Panc1 (cell line): ENCODE measurements at regions not wholly inside any gene's neighbourhood (a gene's known extent, or its start where the extent isn't known, plus 50 kb on each side); places are given as distances from the start of the nearest gene placed in this dataset.

Experiments used
- ATAC-seq: fragments of 200-7000 bp; cut with Tn5 transposase; 2 replicates; pipeline ENCODE4 v1.9.1; 2020; ENCODE audit warnings: mild to moderate bottlenecking, moderate library complexity
- BruUV-seq: library from RNA; stranded (reverse); fragments of 400-500 nt; replicated peaks from 2 replicates; lab custom pipeline; 2021; lab: Mats Ljungman, UMichigan
- CTCF ChIA-PET: fragments of 300-600 bp; sonication (Branson Sonifier 250); formaldehyde crosslinking; loops from one replicate; lab custom pipeline; 2022; ENCODE audit warnings: antibody characterized with exemption; lab: Charles Lee
- POLR2A ChIA-PET: fragments of 300-600 bp; sonication (Branson Sonifier 250); formaldehyde crosslinking; loops from one replicate; lab custom pipeline; 2022; ENCODE audit warnings: antibody characterized with exemption; lab: Charles Lee
- DNase-seq: peaks from one replicate; pipeline ENCODE4 v3.0.0-alpha.2; 2010; ENCODE audit warnings: low read depth, low spot score
- H3K27ac ChIP-seq: 2 replicates; pipeline ENCODE4 v1.5.1; 2011; ENCODE audit warnings: mild to moderate bottlenecking, low read length, inconsistent platforms
- H3K27me3 ChIP-seq: fragments of 200-500 bp; sonication (Bioruptor generic); 2 replicates; pipeline ENCODE4 v1.6.0; 2014; ENCODE audit warnings: low read length, inconsistent platforms; ENCODE audit not compliant: control insufficient read depth, insufficient read depth
- H3K36me3 ChIP-seq: fragments of 200-500 bp; sonication (Bioruptor generic); 2 replicates; pipeline ENCODE4 v1.5.1; 2014; ENCODE audit warnings: inconsistent platforms, mild to moderate bottlenecking, low read length, moderate library complexity; ENCODE audit not compliant: control insufficient read depth, insufficient read depth
- H3K4me1 ChIP-seq: 2 replicates; pipeline ENCODE4 v1.5.1; 2011; ENCODE audit warnings: inconsistent platforms, mild to moderate bottlenecking, low read length, moderate library complexity; ENCODE audit not compliant: control insufficient read depth, insufficient read depth
- H3K4me3 ChIP-seq, 2 experiments: 2 replicates each; pipeline ENCODE4 v1.5.1; 2011 to 2012; ENCODE audit warnings: low read depth in 2 of 2, low read length in 2 of 2, mild to moderate bottlenecking in 2 of 2, inconsistent platforms in 1 of 2, moderate library complexity in 1 of 2
- H3K9me3 ChIP-seq: fragments of 200-500 bp; sonication (Bioruptor generic); 2 replicates; pipeline ENCODE4 v1.5.1; 2014; ENCODE audit warnings: low read depth, mild to moderate bottlenecking, inconsistent platforms, low read length, moderate library complexity; ENCODE audit not compliant: control insufficient read depth, insufficient read depth
- CTCF ChIP-seq: fragments of 450-650 bp; IDR thresholded peaks from 2 replicates; pipeline ENCODE4 v1.5.1; 2017; ENCODE audit warnings: mild to moderate bottlenecking
- POLR2AphosphoS5 ChIP-seq: IDR thresholded peaks from 2 replicates; pipeline ENCODE4 v1.6.1; 2012; ENCODE audit warnings: mild to moderate bottlenecking, low read depth, low read length, moderate library complexity
- REST ChIP-seq, 2 experiments: IDR thresholded peaks; 2 replicates each; pipeline ENCODE4 v1.6.1; 2011 to 2012; ENCODE audit warnings: low read depth in 2 of 2, control low read depth in 1 of 2, low read length in 1 of 2, mild to moderate bottlenecking in 1 of 2, moderate library complexity in 1 of 2; ENCODE audit not compliant: insufficient read depth in 1 of 2
- SIN3A ChIP-seq: IDR thresholded peaks from 2 replicates; pipeline ENCODE4 v1.6.1; 2012; ENCODE audit warnings: low read depth, mild to moderate bottlenecking, low read length, moderate library complexity, borderline replicate concordance; ENCODE audit not compliant: insufficient read depth
- TCF7L2 ChIP-seq: IDR thresholded peaks from 2 replicates; pipeline ENCODE4 v1.6.1; 2011; ENCODE audit warnings: mild to moderate bottlenecking, low read depth, low read length, inconsistent platforms
- in situ Hi-C: cut with HindIII; loops from 2 replicates; pipeline ENCODE4 v1.10.0; 2016; ENCODE audit warnings: low sequenced_read_pairs, low pct_unique_long_range_greater_than_20kb
- intact Hi-C: fragments of 100-400 bp; cut with micrococcal nuclease; formaldehyde crosslinking; loops from one replicate; pipeline ENCODE4 v1.10.0; 2022; ENCODE audit not compliant: unreplicated experiment

- Histone ChIP-seq H3K36me3 (no peaks in the 10 kb centered on the region), H3K9me3 (no peaks in the 10 kb centered on the region), H3K27ac (no peak overlapping the region), H3K4me3 (no peak overlapping the region), H3K27me3 (no peaks in the 10 kb centered on the region), H3K4me1 (no peaks in the 10 kb centered on the region)
- DNase-seq (no peak), ATAC-seq (no peak)
- POLR2A ChIA-PET = no interaction called here
- no TSS peak for BruUV-seq
- CTCF ChIA-PET = no interaction called here
- in situ Hi-C loops = no loop called here
- no peak for TF ChIP-seq TCF7L2
- no peak for TF ChIP-seq SIN3A
- no peak for TF ChIP-seq POLR2AphosphoS5
- no peak for TF ChIP-seq CTCF
- intact Hi-C loops = no loop called here
Observed at GRCh38 chr5:67976181-67976580, 239.4 kb upstream of the PIK3R1 start.

GRCh38 chr5:67974471-67974870 lies 241.1 kb upstream of the PIK3R1 start:
- ChIA-PET CTCF (no interaction called here), POLR2A (no interaction called here)
- H3K27ac ChIP-seq = no peak overlapping the region
- in situ Hi-C loops (no loop called here), intact Hi-C loops (no loop called here)
- H3K27me3 ChIP-seq = no peaks in the 10 kb centered on the region
- DNase-seq (no peak), ATAC-seq (no peak)
- H3K36me3 ChIP-seq = no peaks in the 10 kb centered on the region
- no TSS peak for BruUV-seq
- no peak for TF ChIP-seq REST (IDR thresholded peaks at IDR 0.05; ENCODE audit: insufficient read depth in 1 of 2, low read depth in 2 of 2, low read length in 1 of 2)
- no peak for TF ChIP-seq TCF7L2
- no peak overlapping the region for H3K4me3 ChIP-seq
- H3K9me3 ChIP-seq = no peaks in the 10 kb centered on the region
- H3K4me1 ChIP-seq = no peaks in the 10 kb centered on the region

- ATAC-seq (no peak), DNase-seq (no peak)
- H3K9me3 ChIP-seq = no peaks in the 10 kb centered on the region
- intact Hi-C loops (no loop called here), in situ Hi-C loops (no loop called here)
- no peaks in the 10 kb centered on the region for H3K27me3 ChIP-seq
- ChIA-PET CTCF (no interaction called here), POLR2A (no interaction called here)
- no peak overlapping the region for H3K4me3 ChIP-seq
- H3K27ac ChIP-seq = no peak overlapping the region
- H3K36me3 ChIP-seq = no peaks in the 10 kb centered on the region
- H3K4me1 ChIP-seq = no peaks in the 10 kb centered on the region
- TF ChIP-seq REST (IDR thresholded peaks at IDR 0.05; ENCODE audit: insufficient read depth in 1 of 2, low read depth in 2 of 2, low read length in 1 of 2) (no peak), SIN3A (no peak), CTCF (no peak), POLR2AphosphoS5 (no peak), TCF7L2 (no peak)
- BruUV-seq = no TSS peak
Observed at GRCh38 chr5:67974054-67974453, 241.5 kb upstream of the PIK3R1 start.
